HT-29 (cell line): ENCODE measurements at regions not wholly inside any gene's neighbourhood (a gene's known extent, or its start where the extent isn't known, plus 50 kb on each side); places are given as distances from the start of the nearest gene placed in this dataset.
A peak's percentile ranks its signal among the peaks of the same experiment; 100 is the strongest.
"Not testable (repeated sequence)": the region's sequence is repeated elsewhere in the genome, so short reads cannot be mapped to it uniquely, and the experiment has no call there.

Source experiments
- DNase-seq: peaks from one replicate; pipeline ENCODE4 v3.0.0-alpha.2; 2015; ENCODE audit warnings: low spot score

GRCh38 chr4:72876946-72877345 is 192.6 kb downstream of the COX18 start:
- no peak for DNase-seq

- no peak for DNase-seq
Observed at GRCh38 chr4:72875545-72875944, 194.0 kb downstream of the COX18 start.

- no peak for DNase-seq
Observed at GRCh38 chr4:72875138-72875537, 194.4 kb downstream of the COX18 start.

- no peak for DNase-seq
Observed at GRCh38 chr4:72864898-72865297, 204.6 kb downstream of the COX18 start.

- not testable (repeated sequence) for DNase-seq
Observed at GRCh38 chr4:72864277-72864676, 205.2 kb downstream of the COX18 start.

- no peak for DNase-seq
Observed at GRCh38 chr4:72860766-72861165, 208.8 kb downstream of the COX18 start.

GRCh38 chr4:72858328-72858727 is 211.2 kb downstream of the COX18 start:
- no peak for DNase-seq

GRCh38 chr4:72857787-72858186 is 211.7 kb downstream of the COX18 start:
- no peak for DNase-seq

GRCh38 chr4:72857216-72857615 is 212.3 kb downstream of the COX18 start:
- no peak for DNase-seq

GRCh38 chr4:72846280-72847111 is 223.0 kb downstream of the COX18 start:
- peak; percentile 50 for DNase-seq

GRCh38 chr4:72843466-72843865 is 226.1 kb downstream of the COX18 start:
- no peak for DNase-seq

- no peak for DNase-seq
Observed at GRCh38 chr4:72842323-72842722, 227.2 kb downstream of the COX18 start.

GRCh38 chr4:72840166-72840565 is 229.3 kb downstream of the COX18 start:
- not testable (repeated sequence) for DNase-seq

GRCh38 chr4:72828864-72829263 is 240.7 kb downstream of the COX18 start:
- no peak for DNase-seq

- no peak for DNase-seq
Observed at GRCh38 chr4:72827968-72828367, 241.5 kb downstream of the COX18 start.

- no peak for DNase-seq
Observed at GRCh38 chr4:72820107-72820506, 249.4 kb downstream of the COX18 start.

GRCh38 chr4:72817012-72817411 is 248.0 kb upstream of the ADAMTS3 start:
- DNase-seq: no peak

GRCh38 chr4:72814241-72814640 is 245.2 kb upstream of the ADAMTS3 start:
- DNase-seq: no peak

- DNase-seq: no peak
Observed at GRCh38 chr4:72809208-72809607, 240.2 kb upstream of the ADAMTS3 start.

GRCh38 chr4:72805284-72805683 is 236.3 kb upstream of the ADAMTS3 start:
- no peak for DNase-seq

GRCh38 chr4:72797486-72797885 is 228.5 kb upstream of the ADAMTS3 start:
- DNase-seq: no peak

- DNase-seq: no peak
Observed at GRCh38 chr4:72791054-72791453, 222.0 kb upstream of the ADAMTS3 start.

GRCh38 chr4:72786401-72786990 is 217.5 kb upstream of the ADAMTS3 start:
- no peak for DNase-seq
